GM12873 (cell line): ENCODE measurements at regions not wholly inside any gene's neighbourhood (a gene's known extent, or its start where the extent isn't known, plus 50 kb on each side); places are given as distances from the start of the nearest gene placed in this dataset.

Experiments
- TF ChIP-seq, protein P1 (sequence below): IDR thresholded peaks from 2 replicates; pipeline ENCODE4 v1.5.1; 2012; ENCODE audit warnings: low read depth, mild to moderate bottlenecking, moderate library complexity, low read length, control low read depth; ENCODE audit not compliant: insufficient read depth; ENCODE audit errors: missing control alignments

DNA sequence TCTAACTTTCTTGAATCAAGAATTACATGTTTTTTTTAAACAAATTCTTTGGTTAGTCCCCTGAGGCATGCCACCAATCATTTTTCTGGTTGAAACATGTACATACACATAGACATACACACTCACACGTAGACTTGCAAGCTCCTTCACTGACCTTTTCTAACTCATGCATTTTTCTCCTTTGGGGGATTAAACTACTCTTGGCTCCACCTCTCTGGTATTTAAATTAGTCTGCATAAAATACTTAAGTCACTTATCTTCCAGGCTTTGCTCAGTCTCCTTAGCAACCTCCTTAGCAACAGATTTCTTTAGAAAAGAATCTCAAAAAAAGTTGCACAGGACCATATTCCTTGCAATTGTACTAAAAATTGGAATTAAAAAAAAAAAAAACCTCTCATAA, 440.9 kb upstream of the LRRC7 start:
- TF ChIP-seq, protein P1, sequence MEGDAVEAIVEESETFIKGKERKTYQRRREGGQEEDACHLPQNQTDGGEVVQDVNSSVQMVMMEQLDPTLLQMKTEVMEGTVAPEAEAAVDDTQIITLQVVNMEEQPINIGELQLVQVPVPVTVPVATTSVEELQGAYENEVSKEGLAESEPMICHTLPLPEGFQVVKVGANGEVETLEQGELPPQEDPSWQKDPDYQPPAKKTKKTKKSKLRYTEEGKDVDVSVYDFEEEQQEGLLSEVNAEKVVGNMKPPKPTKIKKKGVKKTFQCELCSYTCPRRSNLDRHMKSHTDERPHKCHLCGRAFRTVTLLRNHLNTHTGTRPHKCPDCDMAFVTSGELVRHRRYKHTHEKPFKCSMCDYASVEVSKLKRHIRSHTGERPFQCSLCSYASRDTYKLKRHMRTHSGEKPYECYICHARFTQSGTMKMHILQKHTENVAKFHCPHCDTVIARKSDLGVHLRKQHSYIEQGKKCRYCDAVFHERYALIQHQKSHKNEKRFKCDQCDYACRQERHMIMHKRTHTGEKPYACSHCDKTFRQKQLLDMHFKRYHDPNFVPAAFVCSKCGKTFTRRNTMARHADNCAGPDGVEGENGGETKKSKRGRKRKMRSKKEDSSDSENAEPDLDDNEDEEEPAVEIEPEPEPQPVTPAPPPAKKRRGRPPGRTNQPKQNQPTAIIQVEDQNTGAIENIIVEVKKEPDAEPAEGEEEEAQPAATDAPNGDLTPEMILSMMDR = no peak

GRCh38 chr1:69128204-69128603, 439.5 kb upstream of the LRRC7 start:
- TF ChIP-seq, protein P1 = no peak

GRCh38 chr1:69129538-69129937, 438.2 kb upstream of the LRRC7 start:
- TF ChIP-seq, protein P1 = no peak

GRCh38 chr1:69138172-69138571, 429.6 kb upstream of the LRRC7 start:
- TF ChIP-seq, protein P1 = no peak

DNA sequence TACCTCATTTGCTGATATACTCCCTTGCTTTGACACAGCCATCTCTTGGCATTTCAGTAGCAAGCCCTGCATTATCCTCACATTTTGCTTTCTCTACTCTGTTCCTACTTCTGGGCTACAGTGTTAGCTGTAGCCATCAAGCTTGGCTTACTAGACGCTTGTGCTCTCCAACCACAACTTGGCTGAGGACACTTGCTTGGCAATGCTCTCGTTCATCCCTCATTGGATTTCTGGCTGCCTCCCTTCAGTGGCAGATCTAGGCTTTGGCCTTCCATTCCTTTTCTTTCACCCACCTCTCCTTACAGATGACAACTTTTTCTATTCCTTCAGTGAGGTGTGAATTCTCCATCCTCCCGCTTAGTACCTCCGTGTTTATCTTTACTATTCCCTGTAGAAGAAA, 428.7 kb upstream of the LRRC7 start:
- TF ChIP-seq, protein P1 = no peak

DNA sequence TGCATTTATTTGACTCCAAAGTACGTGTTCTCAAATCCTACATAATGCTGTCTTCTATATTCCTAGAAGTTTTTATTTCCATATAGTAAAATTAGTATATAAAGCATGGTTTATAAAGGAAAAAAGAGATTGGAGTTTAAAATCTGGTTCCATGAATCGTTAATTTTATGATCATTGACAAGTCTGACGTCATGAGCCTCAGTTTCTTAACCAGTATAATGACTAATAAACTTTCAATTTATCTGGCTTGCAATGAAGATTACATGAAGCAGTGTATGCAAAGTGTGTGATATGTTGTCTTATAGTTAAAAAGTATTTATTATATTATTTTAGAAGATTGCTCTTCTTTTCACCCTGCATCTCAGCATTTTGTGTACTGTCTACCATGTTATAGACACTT, 421.4 kb upstream of the LRRC7 start:
- TF ChIP-seq, protein P1 = no peak

- TF ChIP-seq, protein P1 = no peak
Observed at GRCh38 chr1:69148731-69149130, 419.0 kb upstream of the LRRC7 start.
